ENCODE measurements at regions not wholly inside any gene's neighbourhood (a gene's known extent, or its start where the extent isn't known, plus 50 kb on each side); places are given as distances from the start of the nearest gene placed in this dataset.

DNA sequence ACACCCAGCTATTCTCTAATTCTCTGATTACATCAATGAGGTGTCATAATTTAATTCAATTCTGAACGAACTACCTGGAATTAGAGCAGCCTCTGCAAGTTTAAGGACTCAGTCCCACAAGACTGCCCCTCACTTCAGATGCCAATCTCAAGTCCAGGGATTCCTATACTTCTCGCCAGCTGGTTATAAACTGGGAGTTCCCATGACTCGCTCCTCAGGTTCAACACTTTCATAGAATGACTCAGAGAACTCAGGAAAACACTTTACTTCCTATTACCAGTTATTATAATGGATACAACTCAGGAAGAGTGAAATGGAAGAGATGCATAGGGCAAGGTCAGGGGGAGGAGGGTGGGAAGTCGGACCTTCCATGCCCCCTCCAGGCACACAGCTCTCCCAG lies 112.3 kb upstream of the ATP5MC3 start:
- TF ChIP-seq, protein P1, sequence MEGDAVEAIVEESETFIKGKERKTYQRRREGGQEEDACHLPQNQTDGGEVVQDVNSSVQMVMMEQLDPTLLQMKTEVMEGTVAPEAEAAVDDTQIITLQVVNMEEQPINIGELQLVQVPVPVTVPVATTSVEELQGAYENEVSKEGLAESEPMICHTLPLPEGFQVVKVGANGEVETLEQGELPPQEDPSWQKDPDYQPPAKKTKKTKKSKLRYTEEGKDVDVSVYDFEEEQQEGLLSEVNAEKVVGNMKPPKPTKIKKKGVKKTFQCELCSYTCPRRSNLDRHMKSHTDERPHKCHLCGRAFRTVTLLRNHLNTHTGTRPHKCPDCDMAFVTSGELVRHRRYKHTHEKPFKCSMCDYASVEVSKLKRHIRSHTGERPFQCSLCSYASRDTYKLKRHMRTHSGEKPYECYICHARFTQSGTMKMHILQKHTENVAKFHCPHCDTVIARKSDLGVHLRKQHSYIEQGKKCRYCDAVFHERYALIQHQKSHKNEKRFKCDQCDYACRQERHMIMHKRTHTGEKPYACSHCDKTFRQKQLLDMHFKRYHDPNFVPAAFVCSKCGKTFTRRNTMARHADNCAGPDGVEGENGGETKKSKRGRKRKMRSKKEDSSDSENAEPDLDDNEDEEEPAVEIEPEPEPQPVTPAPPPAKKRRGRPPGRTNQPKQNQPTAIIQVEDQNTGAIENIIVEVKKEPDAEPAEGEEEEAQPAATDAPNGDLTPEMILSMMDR (IDR thresholded peaks at IDR 0.05; ENCODE audit: insufficient read depth, low read length) = no peak
- TF ChIP-seq, protein P2, sequence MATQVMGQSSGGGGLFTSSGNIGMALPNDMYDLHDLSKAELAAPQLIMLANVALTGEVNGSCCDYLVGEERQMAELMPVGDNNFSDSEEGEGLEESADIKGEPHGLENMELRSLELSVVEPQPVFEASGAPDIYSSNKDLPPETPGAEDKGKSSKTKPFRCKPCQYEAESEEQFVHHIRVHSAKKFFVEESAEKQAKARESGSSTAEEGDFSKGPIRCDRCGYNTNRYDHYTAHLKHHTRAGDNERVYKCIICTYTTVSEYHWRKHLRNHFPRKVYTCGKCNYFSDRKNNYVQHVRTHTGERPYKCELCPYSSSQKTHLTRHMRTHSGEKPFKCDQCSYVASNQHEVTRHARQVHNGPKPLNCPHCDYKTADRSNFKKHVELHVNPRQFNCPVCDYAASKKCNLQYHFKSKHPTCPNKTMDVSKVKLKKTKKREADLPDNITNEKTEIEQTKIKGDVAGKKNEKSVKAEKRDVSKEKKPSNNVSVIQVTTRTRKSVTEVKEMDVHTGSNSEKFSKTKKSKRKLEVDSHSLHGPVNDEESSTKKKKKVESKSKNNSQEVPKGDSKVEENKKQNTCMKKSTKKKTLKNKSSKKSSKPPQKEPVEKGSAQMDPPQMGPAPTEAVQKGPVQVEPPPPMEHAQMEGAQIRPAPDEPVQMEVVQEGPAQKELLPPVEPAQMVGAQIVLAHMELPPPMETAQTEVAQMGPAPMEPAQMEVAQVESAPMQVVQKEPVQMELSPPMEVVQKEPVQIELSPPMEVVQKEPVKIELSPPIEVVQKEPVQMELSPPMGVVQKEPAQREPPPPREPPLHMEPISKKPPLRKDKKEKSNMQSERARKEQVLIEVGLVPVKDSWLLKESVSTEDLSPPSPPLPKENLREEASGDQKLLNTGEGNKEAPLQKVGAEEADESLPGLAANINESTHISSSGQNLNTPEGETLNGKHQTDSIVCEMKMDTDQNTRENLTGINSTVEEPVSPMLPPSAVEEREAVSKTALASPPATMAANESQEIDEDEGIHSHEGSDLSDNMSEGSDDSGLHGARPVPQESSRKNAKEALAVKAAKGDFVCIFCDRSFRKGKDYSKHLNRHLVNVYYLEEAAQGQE (IDR thresholded peaks at IDR 0.05; ENCODE audit: insufficient replicate concordance, low read depth) = no peak

All from HL-60 (cell line).